Right lobe of liver (tissue), 4 donors: ENCODE measurements at regions not wholly inside any gene's neighbourhood (a gene's known extent, or its start where the extent isn't known, plus 50 kb on each side); places are given as distances from the start of the nearest gene placed in this dataset.

ENCODE experiments used
- POLR2A ChIP-seq: fragments of 450-650 bp; IDR thresholded peaks from one replicate; pipeline ENCODE4 v1.6.1; 2017; ENCODE audit warnings: antibody characterized with exemption, mild to moderate bottlenecking
- TF ChIP-seq, protein P1 (sequence below), 4 donors: fragments of 200-600 bp in 3 of 4; fragments of 450-650 bp in 1 of 4; IDR thresholded peaks; one replicate each; pipeline versions ENCODE4 v1.5.1 to v1.8.0; 2016 to 2022; ENCODE audit warnings: antibody characterized with exemption in 4 of 4, mild to moderate bottlenecking in 2 of 4
- donor health status: DM: no; HTN: no; CAD: no.
- donor health status: DM: no; HTN: no; CAD: no.
- donor health status: DM: no; HTN: yes; CAD: no.

DNA sequence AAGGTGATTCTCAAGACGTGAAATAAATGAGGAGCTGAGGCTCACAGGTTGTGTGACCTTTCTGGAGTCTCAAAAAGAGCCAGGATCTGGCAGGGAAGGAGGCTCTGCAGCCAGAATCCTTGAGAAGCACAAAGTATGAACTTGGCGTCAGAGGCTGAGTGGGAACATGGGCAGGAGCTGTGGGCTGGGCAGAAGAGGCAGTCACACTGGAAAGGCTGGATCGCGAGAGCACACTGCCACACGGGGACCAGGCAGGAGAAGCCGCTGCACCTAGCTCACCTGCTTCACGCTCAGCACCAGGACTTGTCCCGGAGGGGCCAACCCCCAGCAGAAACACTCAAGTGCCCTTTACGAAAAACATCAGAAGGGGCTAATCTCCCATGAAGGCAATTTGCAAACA, 535.0 kb downstream of the TNS3 start:
- TF ChIP-seq, protein P1, sequence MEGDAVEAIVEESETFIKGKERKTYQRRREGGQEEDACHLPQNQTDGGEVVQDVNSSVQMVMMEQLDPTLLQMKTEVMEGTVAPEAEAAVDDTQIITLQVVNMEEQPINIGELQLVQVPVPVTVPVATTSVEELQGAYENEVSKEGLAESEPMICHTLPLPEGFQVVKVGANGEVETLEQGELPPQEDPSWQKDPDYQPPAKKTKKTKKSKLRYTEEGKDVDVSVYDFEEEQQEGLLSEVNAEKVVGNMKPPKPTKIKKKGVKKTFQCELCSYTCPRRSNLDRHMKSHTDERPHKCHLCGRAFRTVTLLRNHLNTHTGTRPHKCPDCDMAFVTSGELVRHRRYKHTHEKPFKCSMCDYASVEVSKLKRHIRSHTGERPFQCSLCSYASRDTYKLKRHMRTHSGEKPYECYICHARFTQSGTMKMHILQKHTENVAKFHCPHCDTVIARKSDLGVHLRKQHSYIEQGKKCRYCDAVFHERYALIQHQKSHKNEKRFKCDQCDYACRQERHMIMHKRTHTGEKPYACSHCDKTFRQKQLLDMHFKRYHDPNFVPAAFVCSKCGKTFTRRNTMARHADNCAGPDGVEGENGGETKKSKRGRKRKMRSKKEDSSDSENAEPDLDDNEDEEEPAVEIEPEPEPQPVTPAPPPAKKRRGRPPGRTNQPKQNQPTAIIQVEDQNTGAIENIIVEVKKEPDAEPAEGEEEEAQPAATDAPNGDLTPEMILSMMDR (IDR thresholded peaks at IDR 0.05) = no peak
- no peak for TF ChIP-seq POLR2A
